RCC 7860 (cell line): ENCODE measurements at regions not wholly inside any gene's neighbourhood (a gene's known extent, or its start where the extent isn't known, plus 50 kb on each side); places are given as distances from the start of the nearest gene placed in this dataset.

Source experiments
- DNase-seq: peaks from one replicate; pipeline ENCODE4 v3.0.0-alpha.2; 2015; ENCODE audit warnings: low spot score
- FAIRE-seq: peaks from 2 replicates; lab custom pipeline; 2012; peaks lifted over from hg19 to GRCh38; lab: Jason Lieb, UNC

DNA sequence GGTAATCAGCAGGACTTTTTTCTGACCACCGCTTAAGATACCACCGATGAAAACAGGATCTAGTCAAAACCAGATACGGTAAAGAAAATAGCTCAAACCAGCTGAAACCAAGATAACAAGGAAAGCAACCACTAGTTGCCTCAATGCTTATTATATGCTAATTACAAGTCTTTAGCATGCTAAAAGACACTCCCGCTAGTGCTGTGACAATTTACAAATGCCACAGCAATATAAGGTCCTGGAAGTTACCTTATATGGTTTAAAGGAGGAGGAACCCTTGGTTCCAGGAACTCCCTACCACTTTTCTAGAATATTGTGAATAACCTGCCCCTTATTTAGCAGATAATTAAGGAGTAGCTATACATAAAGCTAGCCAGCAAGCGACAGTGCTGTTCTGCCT, 976.4 kb upstream of the SEL1L start:
- DNase-seq (no peak), FAIRE-seq (no peak)

DNA sequence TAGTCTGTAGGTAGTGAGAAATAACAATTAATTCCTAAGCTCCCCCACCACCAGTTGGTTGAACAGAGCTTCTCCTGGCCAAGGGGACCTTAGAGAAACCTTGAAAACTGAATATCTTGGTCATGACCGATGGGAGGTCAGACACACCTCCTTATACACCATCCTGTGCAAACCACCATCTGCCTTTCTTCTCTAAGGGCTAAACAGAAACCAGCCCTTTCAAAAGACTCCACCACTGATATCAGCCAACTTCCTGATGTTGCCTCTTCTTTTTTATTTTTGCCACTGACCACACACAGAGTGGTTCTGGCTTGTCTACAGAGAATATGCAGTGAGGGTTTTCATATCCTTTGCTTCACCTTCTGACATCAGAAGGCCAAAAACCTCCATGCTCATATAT, 977.7 kb upstream of the SEL1L start:
- DNase-seq (no peak), FAIRE-seq (no peak)

DNA sequence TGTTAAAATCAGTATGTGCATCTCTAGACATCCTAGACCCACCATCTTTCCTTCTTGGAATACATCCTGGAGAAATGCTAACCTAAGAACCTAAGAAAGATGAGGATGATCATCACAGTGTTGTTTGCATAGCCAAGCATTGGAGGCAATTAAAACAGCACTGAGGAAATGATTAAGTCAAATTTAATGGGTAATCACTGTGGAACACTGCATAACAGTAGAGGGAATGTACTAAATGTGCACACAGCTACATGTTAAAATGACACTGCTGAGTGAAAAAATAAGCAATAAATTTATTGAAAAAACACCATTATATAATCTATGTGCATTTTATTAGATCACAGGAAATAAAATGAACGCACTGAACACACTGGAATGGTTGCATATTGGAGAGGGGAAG, 987.1 kb upstream of the SEL1L start:
- DNase-seq (no peak), FAIRE-seq (no peak)

DNA sequence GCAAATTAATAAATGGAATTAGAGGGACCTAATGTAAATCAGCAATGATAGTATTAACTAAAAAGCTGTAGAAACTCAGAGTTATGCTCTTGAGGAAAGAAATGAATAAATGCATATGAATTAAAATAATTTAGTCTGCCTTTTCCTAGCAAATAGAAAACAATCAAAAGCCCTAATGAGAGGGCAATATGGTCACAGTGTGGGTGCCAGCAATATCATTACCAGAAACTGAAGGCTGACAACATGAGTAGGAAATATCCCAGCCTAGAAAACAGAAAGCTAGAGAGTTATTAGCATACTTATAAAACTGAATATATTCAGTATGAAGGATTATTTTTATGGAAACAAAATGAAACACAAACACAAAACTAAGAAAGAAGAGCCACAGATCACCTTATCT, 987.5 kb upstream of the SEL1L start:
- DNase-seq (no peak), FAIRE-seq (no peak)

DNA sequence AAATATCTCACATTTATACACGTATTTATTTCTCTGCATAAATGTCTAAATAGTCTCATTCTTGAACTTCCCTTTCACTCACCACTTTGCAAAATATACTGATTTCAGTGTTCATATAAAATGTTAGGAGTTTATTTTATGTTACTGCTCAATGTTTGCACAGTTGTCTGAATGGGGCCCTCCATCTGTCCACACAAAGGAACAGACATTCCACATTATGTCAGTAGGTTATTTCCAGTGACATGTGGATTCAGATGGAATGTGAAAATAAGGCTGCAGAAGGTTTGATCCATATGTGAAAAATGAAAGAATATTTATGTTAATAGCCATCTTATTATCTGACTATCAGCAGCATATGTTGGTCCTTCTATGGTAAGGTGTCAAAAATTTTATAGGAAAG, 994.4 kb upstream of the SEL1L start:
- no peak for DNase-seq
- FAIRE-seq: no peak

DNA sequence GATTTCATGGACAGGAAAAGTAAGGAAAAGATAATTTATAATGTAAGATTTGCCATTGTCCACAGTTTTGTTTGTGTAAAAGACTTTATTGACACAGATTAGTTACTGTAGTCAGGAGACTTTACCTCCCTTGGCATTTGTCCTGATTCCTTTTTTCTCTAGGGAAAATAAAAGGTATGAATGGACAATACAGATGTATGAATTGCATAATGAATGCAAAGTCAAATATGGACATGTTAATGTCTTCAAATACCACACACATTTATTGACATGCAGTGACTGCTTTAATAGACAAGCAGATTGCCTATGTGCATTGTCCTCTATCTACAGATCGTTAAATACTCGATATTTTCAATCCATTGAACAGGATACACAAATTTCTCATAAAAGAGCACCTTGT, 999.7 kb upstream of the SEL1L start:
- FAIRE-seq: no peak
- no peak for DNase-seq

DNA sequence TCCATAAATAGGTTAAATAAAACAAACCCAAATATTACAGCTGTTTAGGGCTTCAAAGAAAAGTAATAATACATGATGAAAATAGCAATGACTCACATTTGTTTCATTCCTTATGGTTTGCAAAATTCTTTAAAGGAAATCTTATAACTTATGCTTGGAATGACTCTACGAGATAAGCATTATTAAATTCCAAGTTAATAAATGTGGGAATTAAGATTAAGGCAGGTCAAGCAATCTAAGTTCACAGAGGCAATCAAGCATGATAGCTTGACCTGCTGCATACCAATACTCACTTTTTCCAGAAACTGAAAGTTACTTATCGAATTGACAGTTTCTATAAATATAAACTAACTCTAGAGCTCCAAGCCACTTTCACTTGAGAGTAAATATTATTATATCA, 1002.9 kb upstream of the SEL1L start:
- DNase-seq (no peak), FAIRE-seq (no peak)

DNA sequence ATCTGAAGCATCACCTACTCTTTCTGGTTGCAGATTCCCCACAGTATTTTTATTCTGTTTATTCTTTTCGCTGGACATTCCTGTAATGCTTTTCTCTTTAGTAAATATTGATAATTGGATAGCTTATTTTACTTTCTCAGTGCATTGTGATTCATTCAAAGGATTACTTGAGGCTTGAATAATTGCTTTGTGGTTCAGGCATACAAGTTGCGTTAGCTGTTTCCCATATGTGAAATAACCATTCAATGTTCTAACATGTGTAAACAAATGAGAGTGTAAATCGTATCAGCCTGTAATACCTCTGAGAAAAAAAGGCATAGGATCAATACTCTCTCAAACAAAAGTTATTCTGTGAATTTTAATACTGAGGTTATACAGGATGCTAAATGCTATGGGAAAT, 1004.2 kb upstream of the SEL1L start:
- no peak for FAIRE-seq
- no peak for DNase-seq

DNA sequence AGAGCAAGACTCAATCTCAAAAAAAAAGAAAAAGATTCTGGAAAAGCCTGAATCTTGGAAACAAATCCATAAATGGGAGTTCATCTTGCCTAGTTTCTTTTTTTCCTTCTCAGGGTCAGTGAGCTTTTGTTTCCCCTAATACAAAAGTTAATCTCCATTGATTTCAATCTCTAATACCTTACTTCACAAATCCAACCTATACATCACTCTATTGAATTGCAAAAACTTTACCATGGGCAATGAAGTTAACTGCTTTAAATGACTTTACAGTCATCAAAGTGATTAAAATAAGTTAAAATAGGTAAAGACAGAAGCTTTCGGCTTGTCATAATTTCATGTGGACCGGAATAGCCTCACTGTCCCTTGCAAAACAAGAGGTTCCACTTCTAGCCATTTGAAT, 1012.7 kb upstream of the SEL1L start:
- DNase-seq: no peak
- no peak for FAIRE-seq

DNA sequence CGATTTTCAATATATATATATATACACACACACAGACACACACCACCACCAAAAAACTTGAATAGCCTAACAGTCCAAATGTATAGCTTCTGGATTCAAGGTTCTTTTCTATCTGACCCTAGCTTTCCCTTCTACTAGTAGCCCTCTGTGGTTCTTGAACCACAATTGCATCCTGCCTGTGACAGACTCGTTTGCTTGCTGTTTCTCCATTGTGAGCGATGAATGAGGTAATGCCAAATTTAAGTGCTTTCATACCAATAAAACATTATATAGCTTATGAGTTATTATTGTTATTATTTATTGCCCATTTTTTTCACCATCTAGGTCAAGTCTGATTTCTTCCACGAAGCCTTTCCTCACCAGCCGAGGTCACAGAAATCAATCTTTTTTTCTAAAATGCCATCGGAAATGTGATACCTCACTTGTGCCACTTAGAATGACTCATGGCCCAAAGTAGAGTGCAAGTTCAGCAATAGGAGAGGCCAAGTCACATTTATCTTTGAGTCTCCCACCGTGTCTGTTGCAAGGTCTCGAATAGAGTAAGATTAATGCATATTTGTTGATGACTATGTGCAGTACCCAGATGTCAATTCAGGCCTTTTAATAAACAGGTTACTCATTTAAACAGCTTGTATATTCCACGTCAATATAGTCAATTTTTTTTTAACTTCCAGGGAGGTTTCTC, 1015.8 kb upstream of the SEL1L start:
- DNase-seq (no peak), FAIRE-seq (no peak)

DNA sequence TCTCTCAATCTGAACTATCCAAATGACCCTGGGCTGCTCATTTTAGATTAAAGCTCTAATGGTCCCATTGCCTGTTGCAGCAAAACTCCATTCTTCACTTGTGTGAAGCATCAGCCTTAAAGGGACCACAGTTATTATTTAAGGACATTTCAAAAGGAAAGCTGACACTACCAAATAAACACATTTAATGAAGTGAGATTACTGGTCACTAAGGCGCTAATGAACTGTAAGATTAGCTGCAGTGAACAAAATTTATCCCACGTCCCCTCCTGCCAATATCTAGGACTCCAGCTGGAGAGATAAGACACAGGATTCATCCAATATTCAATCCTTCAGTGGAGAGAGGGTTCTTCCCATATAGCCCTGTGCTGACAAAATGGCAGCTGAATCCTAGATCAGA, 1029.2 kb upstream of the SEL1L start:
- DNase-seq (no peak), FAIRE-seq (no peak)

DNA sequence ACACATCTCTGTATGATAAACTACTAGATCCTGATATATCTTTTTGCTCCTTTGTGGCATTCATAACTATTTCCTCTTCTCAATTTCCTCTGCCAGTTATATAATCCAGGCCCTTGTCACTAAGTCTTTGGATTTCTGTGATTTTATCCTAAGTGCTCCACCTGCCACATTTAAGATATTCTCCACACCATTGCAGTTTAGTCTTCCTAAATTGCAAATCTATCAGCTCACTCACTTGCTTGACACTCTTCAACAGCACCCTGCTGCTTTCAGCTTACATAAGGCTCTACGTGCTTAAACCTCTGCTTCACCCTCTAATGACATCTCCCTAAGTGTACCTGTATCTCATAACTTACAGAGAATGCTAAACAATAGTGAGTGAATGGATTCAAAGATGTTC, 1032.2 kb upstream of the SEL1L start:
- FAIRE-seq: no peak
- DNase-seq: no peak

DNA sequence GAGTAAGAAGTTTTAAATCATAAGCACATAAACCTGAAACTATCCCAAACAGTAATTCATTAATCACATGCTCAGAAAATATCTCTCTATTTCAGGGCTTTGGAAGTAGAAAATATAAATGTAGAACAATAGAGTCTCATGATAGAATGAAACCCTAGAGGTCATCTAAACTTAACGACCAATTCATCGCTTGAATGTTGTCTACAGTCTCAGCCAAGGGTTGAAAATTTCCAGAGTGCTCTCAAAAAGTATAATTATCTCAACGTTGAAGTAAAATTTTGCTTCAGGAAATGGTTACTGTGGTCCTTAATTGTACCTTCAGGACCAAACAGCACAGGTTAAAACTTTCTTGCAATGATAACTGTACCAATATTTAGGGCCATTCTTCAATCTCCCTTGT, 1053.6 kb upstream of the SEL1L start:
- no peak for FAIRE-seq
- no peak for DNase-seq

DNA sequence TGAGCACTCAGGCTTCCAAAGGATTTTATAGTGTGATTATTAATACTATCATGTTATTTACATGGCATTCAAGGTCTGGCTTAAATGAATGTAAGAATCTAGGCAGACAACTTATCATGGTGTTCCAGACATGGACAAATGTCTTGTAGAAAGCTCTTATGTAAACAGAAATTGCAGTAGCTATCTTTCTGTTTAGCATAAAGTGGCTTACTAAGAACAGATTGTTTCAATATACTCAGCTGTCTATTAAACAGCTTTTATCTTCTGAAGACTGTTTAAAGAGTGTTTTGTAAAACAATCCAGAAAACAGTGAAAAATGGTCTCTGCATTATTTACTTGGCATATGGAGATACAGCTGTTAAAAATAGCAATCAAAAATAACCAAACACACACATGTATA, 1061.8 kb upstream of the SEL1L start:
- DNase-seq (no peak), FAIRE-seq (no peak)

DNA sequence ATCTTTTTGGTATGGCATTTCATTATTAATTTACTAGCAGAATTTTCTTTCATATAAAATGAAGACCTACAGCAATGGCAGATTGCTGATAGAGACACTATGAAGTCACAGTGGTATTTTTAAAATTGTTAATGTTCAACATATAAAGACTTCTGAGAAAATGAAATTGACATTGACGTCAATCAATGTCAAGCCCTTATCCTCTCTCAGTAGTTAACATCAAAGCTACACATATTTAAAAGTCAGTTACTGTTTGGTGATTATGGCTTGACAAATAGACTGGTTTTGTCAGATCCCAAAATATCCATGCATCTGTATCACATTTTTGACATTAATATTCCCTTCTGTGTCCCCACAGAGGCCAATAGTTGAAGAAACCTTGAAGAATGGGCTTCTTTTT, 1069.1 kb upstream of the SEL1L start:
- no peak for DNase-seq
- no peak for FAIRE-seq

DNA sequence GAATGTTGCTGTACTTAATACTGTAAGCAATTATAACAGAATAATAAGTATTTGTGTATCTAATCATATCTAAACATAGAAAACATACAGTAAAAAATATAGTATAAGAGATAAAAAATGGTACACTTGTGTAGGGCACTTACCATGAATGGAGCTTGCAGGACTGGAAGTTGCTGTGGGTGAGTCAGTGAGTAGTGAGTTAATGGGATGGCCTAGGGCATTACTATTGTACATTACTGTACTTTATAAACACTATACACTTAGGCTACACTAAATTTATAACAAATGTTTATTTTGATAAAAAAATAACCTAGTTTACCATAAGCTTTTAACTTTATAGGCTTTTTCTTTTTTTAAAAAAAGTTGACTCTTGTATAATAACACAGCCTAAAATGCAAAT, 1071.2 kb upstream of the SEL1L start:
- FAIRE-seq (no peak), DNase-seq (no peak)

DNA sequence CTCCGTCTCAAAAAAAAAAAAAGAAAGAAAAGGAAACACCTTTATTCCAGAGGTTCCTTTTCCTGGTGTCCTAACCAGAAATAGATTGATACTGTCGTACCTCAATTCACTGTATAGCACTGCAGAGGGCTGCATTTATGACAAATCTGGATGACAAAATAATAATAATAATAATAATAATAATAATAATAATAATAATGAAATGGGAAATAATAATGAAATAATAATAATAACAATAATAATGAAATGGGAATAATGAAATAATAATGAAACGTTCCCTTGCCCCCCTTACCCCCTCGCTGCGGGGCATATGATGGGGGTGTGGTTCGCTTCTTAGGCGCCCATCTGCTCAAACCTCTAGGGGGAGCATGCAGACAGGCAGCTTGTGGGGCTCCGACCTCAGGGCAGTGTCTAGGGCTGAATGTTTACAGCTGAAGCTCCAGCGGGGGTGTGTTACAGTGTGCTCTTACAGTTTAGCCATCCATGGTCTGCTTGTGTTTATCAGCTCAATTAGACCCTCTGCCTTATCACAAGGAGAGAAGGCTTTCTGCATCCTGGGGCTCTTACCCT, 1088.3 kb upstream of the SEL1L start:
- FAIRE-seq (no peak), DNase-seq (no peak)

DNA sequence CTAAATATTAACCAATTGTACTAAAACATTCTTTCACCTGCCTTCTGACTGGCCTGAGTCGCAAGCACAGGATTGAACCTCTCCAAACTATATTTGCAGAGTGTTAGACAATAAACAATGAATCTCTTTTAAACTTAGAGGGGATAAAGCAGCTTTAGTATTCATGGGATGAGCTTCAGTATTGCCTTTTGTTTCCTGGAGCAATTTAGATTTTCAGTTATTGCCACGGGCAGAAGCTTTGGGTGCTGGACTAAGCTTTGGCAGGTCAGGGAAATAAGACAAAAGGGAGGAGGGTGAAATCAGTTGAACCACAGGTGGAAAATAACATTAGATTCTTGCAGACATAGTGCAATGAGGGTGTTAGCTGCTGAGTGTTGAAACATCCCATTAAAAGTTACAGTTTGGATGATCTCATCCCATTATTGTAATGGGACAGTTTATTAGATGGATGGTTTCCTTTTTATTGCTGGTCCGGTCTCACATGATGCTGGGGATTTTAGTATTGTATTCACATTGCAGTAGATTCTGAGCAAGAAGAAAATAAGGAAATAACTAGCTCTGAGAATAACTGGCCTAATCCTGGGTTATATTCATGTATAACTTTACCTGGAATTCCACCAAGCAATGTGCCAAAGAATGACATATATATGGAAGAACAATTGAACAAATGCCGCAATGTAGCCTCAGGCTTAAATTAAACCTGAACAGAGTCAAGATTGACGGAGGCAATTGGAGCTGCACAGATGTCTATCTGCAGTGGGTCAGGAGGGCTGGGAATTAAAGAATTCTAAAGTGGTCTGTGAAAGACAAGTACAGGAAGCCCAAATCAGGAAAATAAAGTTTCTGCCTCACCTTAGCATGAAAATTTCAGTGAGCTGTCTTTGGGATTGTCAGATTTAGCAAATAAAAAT, 1092.8 kb upstream of the SEL1L start:
- DNase-seq: no peak
- FAIRE-seq: no peak

DNA sequence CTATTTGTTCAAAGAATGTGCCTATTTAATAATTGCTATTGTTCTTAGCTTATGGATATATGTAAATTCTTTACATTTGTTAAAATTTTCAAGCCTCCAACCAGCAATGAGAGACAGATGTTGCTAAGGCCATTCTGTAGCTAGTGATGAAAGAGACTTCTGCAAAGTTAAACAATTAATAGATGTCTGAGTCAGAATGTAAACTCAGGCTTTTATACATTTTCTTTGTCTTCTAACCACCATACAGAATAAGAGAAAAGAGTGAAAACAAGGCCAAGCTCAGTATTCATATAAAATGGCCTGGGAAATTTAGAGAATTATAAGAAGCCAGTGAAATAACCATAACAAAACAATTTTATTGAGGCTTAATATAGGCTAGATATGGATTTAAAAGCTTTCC, 1102.3 kb upstream of the SEL1L start:
- DNase-seq (no peak), FAIRE-seq (no peak)

DNA sequence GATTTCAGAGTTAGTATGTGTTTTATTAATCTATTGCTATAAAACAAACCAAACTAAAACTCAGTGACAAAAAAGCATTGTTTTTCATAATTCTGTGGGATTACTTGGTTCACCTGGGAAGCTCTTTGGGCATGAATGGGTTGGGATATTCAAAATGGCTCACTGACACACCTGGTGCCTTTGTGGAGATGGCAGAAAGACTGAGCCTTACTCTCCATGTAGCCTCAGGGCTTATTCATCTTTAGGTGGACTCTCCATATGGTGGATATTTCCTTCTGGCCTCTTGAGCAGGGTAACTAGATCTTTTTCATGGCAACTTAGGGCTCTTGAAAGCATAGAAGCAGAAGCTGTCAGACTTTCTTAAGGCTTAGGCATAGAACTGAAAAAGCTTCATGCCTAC, 1102.8 kb upstream of the SEL1L start:
- DNase-seq (no peak), FAIRE-seq (no peak)

DNA sequence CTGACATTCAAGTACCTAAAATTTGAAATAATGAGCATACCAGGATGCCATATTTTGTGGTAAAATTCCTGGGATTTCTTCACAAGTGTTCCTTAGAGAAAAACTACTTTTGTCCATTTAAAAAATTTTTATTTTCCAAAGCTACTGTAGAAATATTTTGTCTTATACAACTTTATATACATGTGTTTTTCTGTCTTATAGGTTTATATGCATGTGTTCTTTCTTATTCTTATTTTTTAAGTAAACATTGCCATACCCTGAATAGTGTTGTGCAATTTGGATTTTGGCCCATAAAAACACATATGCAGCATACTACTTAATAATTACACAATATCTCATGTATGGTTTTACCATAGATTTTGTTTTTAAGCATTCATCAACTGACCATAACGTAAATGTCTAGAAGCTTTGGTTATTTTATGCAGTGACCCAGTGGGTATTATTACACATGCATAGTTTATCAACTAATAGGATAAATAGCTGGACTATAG, 1107.4 kb upstream of the SEL1L start:
- no peak for DNase-seq
- no peak for FAIRE-seq

DNA sequence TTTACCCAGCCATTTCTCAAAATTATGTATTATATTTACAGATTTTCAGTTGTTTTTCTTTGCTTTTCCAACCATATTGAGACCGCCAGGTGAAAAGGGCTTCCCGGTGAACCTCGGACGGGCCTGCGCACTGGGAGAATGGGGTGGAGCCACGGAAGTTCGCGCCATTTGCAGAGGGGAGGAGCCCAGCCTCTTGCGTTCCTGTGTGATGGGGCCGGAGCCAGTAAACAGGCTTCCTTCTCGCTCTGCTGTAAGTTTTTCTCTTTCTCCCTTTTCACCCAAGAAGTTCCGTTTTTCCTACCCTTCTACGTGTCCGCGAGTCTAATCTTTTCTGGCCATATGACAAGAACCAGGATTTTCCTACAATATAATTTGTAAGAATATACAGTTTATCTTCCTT, 1108.8 kb upstream of the SEL1L start:
- DNase-seq: no peak
- FAIRE-seq: no peak
